ENCODE measurements at regions not wholly inside any gene's neighbourhood (a gene's known extent, or its start where the extent isn't known, plus 50 kb on each side); places are given as distances from the start of the nearest gene placed in this dataset.
"Not testable (repeated sequence)": the region's sequence is repeated elsewhere in the genome, so short reads cannot be mapped to it uniquely, and the experiment has no call there.

GRCh38 chr15:30845536-30845935 is 58.2 kb upstream of the FAN1 start:
- DNase-seq = not testable (repeated sequence)

All from CD4-positive, alpha-beta T cell treated with Interleukin-4 for 1 hour (primary cell).